HG03039 (cell line): ENCODE measurements at regions not wholly inside any gene's neighbourhood (a gene's known extent, or its start where the extent isn't known, plus 50 kb on each side); places are given as distances from the start of the nearest gene placed in this dataset.
A peak's percentile ranks its signal among the peaks of the same experiment; 100 is the strongest.

ENCODE experiments used
- ATAC-seq: cut with Tn5 transposase; IDR thresholded peaks from one replicate; pipeline ENCODE4 v1.9.1; 2021; ENCODE audit warnings: mild to moderate bottlenecking, moderate library complexity; ENCODE audit not compliant: unreplicated experiment

GRCh38 chr5:44868541-44868940, 59.8 kb downstream of the MRPS30 start:
- no peak for ATAC-seq

GRCh38 chr5:44869928-44870327, 61.2 kb downstream of the MRPS30 start:
- no peak for ATAC-seq

GRCh38 chr5:44870430-44870829, 61.7 kb downstream of the MRPS30 start:
- ATAC-seq: no peak

- no peak for ATAC-seq
Observed at GRCh38 chr5:44871401-44871800, 62.7 kb downstream of the MRPS30 start.

- peak; percentile 99 for ATAC-seq
Observed at GRCh38 chr5:44875661-44876605, 67.2 kb downstream of the MRPS30 start.

- ATAC-seq: no peak
Observed at GRCh38 chr5:44881266-44881665, 72.5 kb downstream of the MRPS30 start.

- ATAC-seq: no peak
Observed at GRCh38 chr5:44884036-44884435, 75.3 kb downstream of the MRPS30 start.

- ATAC-seq: peak; percentile 86
Observed at GRCh38 chr5:44885903-44886302, 77.2 kb downstream of the MRPS30 start.

GRCh38 chr5:44887722-44888121, 79.0 kb downstream of the MRPS30 start:
- ATAC-seq: peak; percentile 64

GRCh38 chr5:44888435-44888834, 79.7 kb downstream of the MRPS30 start:
- ATAC-seq: no peak

GRCh38 chr5:44891116-44891515, 82.4 kb downstream of the MRPS30 start:
- ATAC-seq: no peak

GRCh38 chr5:44900273-44900954, 91.7 kb downstream of the MRPS30 start:
- ATAC-seq: no peak

- no peak for ATAC-seq
Observed at GRCh38 chr5:44907396-44907795, 98.6 kb downstream of the MRPS30 start.

- ATAC-seq: no peak
Observed at GRCh38 chr5:44909004-44909403, 100.3 kb downstream of the MRPS30 start.

- ATAC-seq: no peak
Observed at GRCh38 chr5:44911501-44911900, 102.8 kb downstream of the MRPS30 start.

GRCh38 chr5:44914221-44914620, 105.5 kb downstream of the MRPS30 start:
- ATAC-seq: no peak

GRCh38 chr5:44919560-44919959, 110.8 kb downstream of the MRPS30 start:
- no peak for ATAC-seq

- no peak for ATAC-seq
Observed at GRCh38 chr5:44927115-44927733, 118.5 kb downstream of the MRPS30 start.

- ATAC-seq: peak; percentile 98
Observed at GRCh38 chr5:44932922-44933585, 124.3 kb downstream of the MRPS30 start.

GRCh38 chr5:44933686-44934085, 124.9 kb downstream of the MRPS30 start:
- ATAC-seq: no peak

- ATAC-seq: peak; percentile 42
Observed at GRCh38 chr5:44935262-44935661, 126.5 kb downstream of the MRPS30 start.
